IMR-90 (cell line): ENCODE measurements at regions not wholly inside any gene's neighbourhood (a gene's known extent, or its start where the extent isn't known, plus 50 kb on each side); places are given as distances from the start of the nearest gene placed in this dataset.

Experiments used
- ATAC-seq: fragments of 200-7000 bp; cut with Tn5 transposase; 2 replicates; pipeline ENCODE4 v1.9.1; 2020; ENCODE audit warnings: low read depth, mild to moderate bottlenecking, moderate library complexity
- BruUV-seq: library from RNA; stranded (reverse); fragments of 400-500 nt; replicated peaks from 2 replicates; lab custom pipeline; 2021; lab: Mats Ljungman, UMichigan
- CTCF ChIA-PET: fragments of 300-600 bp; formaldehyde crosslinking; extraction: SDS; loops from one replicate; lab custom pipeline; 2021; ENCODE audit warnings: antibody characterized with exemption; lab: Yijun Ruan, JAX
- POLR2A ChIA-PET: fragments of 300-600 bp; sonication (Branson Sonifier 250); formaldehyde crosslinking; loops from one replicate; lab custom pipeline; 2022; ENCODE audit warnings: antibody characterized with exemption; ENCODE audit not compliant: unreplicated experiment; lab: Charles Lee
- DNase-seq: peaks from one replicate; pipeline ENCODE4 v3.0.0; 2013
- H2AFZ ChIP-seq: replicated peaks from 2 replicates; pipeline ENCODE3; 2013; ENCODE audit warnings: low read length, mild to moderate bottlenecking; ENCODE audit not compliant: poor library complexity
- H2AK5ac ChIP-seq: 2 replicates; pipeline ENCODE4 v1.6.1; 2013; ENCODE audit warnings: low read depth, low read length, inconsistent platforms
- H2AK9ac ChIP-seq: replicated peaks from 2 replicates; pipeline ENCODE3; 2013; ENCODE audit warnings: mild to moderate bottlenecking, low read depth, low read length, moderate library complexity; ENCODE audit not compliant: poor library complexity
- H2BK120ac ChIP-seq: 2 replicates; pipeline ENCODE4 v1.6.1; 2013; ENCODE audit warnings: low read depth, low read length, inconsistent platforms
- H2BK15ac ChIP-seq: 3 replicates; pipeline ENCODE4 v1.6.1; 2013; ENCODE audit warnings: low read depth, low read length, inconsistent platforms
- H2BK20ac ChIP-seq: 2 replicates; pipeline ENCODE4 v1.6.1; 2013; ENCODE audit warnings: low read depth, mild to moderate bottlenecking, inconsistent platforms, low read length, moderate library complexity
- H2BK5ac ChIP-seq: 2 replicates; pipeline ENCODE4 v1.6.1; 2013; ENCODE audit warnings: mild to moderate bottlenecking, low read depth, low read length, inconsistent platforms; ENCODE audit not compliant: poor library complexity, severe bottlenecking
- H3K14ac ChIP-seq: replicated peaks from 2 replicates; pipeline ENCODE4 v1.6.1; 2013; ENCODE audit warnings: low read depth, low read length, inconsistent platforms
- H3K18ac ChIP-seq: 2 replicates; pipeline ENCODE4 v1.6.1; 2013; ENCODE audit warnings: low read depth, low read length, control low read depth
- H3K23ac ChIP-seq: 2 replicates; pipeline ENCODE4 v1.6.1; 2013; ENCODE audit warnings: low read depth, low read length, inconsistent platforms
- H3K27ac ChIP-seq: 2 replicates; pipeline ENCODE4 v1.5.1; 2013; ENCODE audit warnings: mild to moderate bottlenecking, control low read depth, low read length; ENCODE audit not compliant: insufficient read depth
- H3K27me3 ChIP-seq: 2 replicates; pipeline ENCODE4 v1.6.1; 2013; ENCODE audit warnings: low read length; ENCODE audit not compliant: control insufficient read depth, insufficient read depth
- H3K36me3 ChIP-seq: 2 replicates; pipeline ENCODE4 v1.6.1; 2013; ENCODE audit warnings: low read length, mixed read lengths; ENCODE audit not compliant: control insufficient read depth, insufficient read depth
- H3K4ac ChIP-seq: 2 replicates; pipeline ENCODE4 v1.6.1; 2013; ENCODE audit warnings: low read depth, low read length, inconsistent platforms
- H3K4me1 ChIP-seq: 2 replicates; pipeline ENCODE4 v1.6.1; 2013; ENCODE audit warnings: low read length, mixed read lengths; ENCODE audit not compliant: control insufficient read depth, insufficient read depth
- H3K4me2 ChIP-seq: 2 replicates; pipeline ENCODE4 v1.6.1; 2013; ENCODE audit warnings: low read depth, mild to moderate bottlenecking, control low read depth, low read length, moderate library complexity
- H3K4me3 ChIP-seq: 2 replicates; pipeline ENCODE4 v1.5.1; 2013; ENCODE audit warnings: low read depth, mild to moderate bottlenecking, control low read depth, low read length, moderate library complexity; ENCODE audit not compliant: insufficient read depth
- H3K56ac ChIP-seq: 2 replicates; pipeline ENCODE4 v1.6.1; 2013; ENCODE audit warnings: low read length, inconsistent platforms; ENCODE audit not compliant: insufficient read depth; ENCODE audit errors: extremely low read depth
- H3K79me1 ChIP-seq, 2 experiments: 2 replicates each; pipeline ENCODE4 v1.6.1; 2013; ENCODE audit warnings: low read length in 2 of 2, inconsistent platforms in 1 of 2, low read depth in 1 of 2
- H3K9ac ChIP-seq: 2 replicates; pipeline ENCODE4 v1.6.1; 2013; ENCODE audit warnings: low read depth, low read length, control low read depth
- H3K9me1 ChIP-seq: 2 replicates; pipeline ENCODE4 v1.6.1; 2013; ENCODE audit warnings: low read length, inconsistent platforms; ENCODE audit not compliant: insufficient read depth
- H3K9me3 ChIP-seq: 2 replicates; pipeline ENCODE4 v1.6.1; 2013; ENCODE audit warnings: low read length; ENCODE audit not compliant: control insufficient read depth, insufficient read depth
- H4K20me1 ChIP-seq: 2 replicates; pipeline ENCODE4 v1.6.1; 2013; ENCODE audit warnings: low read length, inconsistent platforms; ENCODE audit not compliant: insufficient read depth
- H4K5ac ChIP-seq: 2 replicates; pipeline ENCODE4 v1.6.1; 2013; ENCODE audit warnings: mild to moderate bottlenecking, low read depth, low read length, control low read depth
- H4K8ac ChIP-seq, 2 experiments: 2 replicates each; pipeline ENCODE4 v1.6.1; 2013; ENCODE audit warnings: low read depth in 2 of 2, low read length in 2 of 2, control low read depth in 1 of 2, inconsistent platforms in 1 of 2
- H4K91ac ChIP-seq: 2 replicates; pipeline ENCODE4 v1.6.1; 2013; ENCODE audit warnings: low read depth, low read length, inconsistent platforms; ENCODE audit not compliant: insufficient read depth
- BHLHE40 ChIP-seq: fragments of 150-350 bp; IDR thresholded peaks from 2 replicates; pipeline ENCODE4 v1.6.1; 2016; ENCODE audit warnings: mild to moderate bottlenecking, low read depth, low read length
- CEBPB ChIP-seq: IDR thresholded peaks from 2 replicates; pipeline ENCODE4 v1.6.1; 2012; ENCODE audit warnings: low read depth, low read length, improper control_type of control experiment
- CHD1 ChIP-seq: IDR thresholded peaks from 2 replicates; pipeline ENCODE4 v1.6.1; 2012; ENCODE audit warnings: low read depth, low read length, improper control_type of control experiment
- ELK1 ChIP-seq: fragments of 150-350 bp; IDR thresholded peaks from 2 replicates; pipeline ENCODE4 v1.6.1; 2016; ENCODE audit warnings: low read depth, mild to moderate bottlenecking, low read length, moderate library complexity, borderline replicate concordance
- MAFK ChIP-seq: IDR thresholded peaks from 2 replicates; pipeline ENCODE4 v1.6.1; 2012; ENCODE audit warnings: low read depth, low read length, improper control_type of control experiment
- MAZ ChIP-seq: IDR thresholded peaks from 2 replicates; pipeline ENCODE4 v1.6.1; 2012; ENCODE audit warnings: low read depth, mild to moderate bottlenecking, low read length, improper control_type of control experiment, moderate library complexity, borderline replicate concordance
- MXI1 ChIP-seq: IDR thresholded peaks from 2 replicates; pipeline ENCODE4 v1.6.1; 2012; ENCODE audit warnings: low read depth, mild to moderate bottlenecking, low read length, moderate library complexity, borderline replicate concordance
- NFE2L2 ChIP-seq: fragments of 150-350 bp; IDR thresholded peaks from 2 replicates; pipeline ENCODE4 v1.6.1; 2016; ENCODE audit warnings: low read depth, mild to moderate bottlenecking, low read length
- POLR2A ChIP-seq: IDR thresholded peaks from 2 replicates; pipeline ENCODE4 v1.6.1; 2012; ENCODE audit warnings: mild to moderate bottlenecking, low read depth, low read length
- RAD21 ChIP-seq: IDR thresholded peaks from 2 replicates; pipeline ENCODE4 v1.6.1; 2012; ENCODE audit warnings: low read length, improper control_type of control experiment
- RCOR1 ChIP-seq: IDR thresholded peaks from 2 replicates; pipeline ENCODE4 v1.6.1; 2012; ENCODE audit warnings: mild to moderate bottlenecking, low read length, improper control_type of control experiment; ENCODE audit not compliant: insufficient replicate concordance
- RFX5 ChIP-seq: IDR thresholded peaks from 2 replicates; pipeline ENCODE4 v1.8.0; 2012; ENCODE audit warnings: low read depth, mild to moderate bottlenecking, low read length, moderate library complexity
- SMC3 ChIP-seq: fragments of 150-350 bp; IDR thresholded peaks from 2 replicates; pipeline ENCODE4 v1.6.1; 2016; ENCODE audit warnings: low read depth, mild to moderate bottlenecking, antibody characterized with exemption, low read length, moderate library complexity
- WGBS, 2 experiments: methylation state at CpG; one replicate each; pipeline versions ENCODE4 v1.1.5 to v1.1.7; 2013; ENCODE audit warnings: missing lambda C conversion rate in 2 of 2; ENCODE audit not compliant: insufficient read length in 1 of 2; ENCODE audit errors: extremely low coverage in 2 of 2; 5-methylcytosine and 5-hydroxymethylcytosine counted together
- dilution Hi-C: fragments of 300-500 bp; cut with HindIII; formaldehyde crosslinking; loops from one replicate; pipeline ENCODE4 v1.14.3; 2018; ENCODE audit warnings: low sequenced_read_pairs; ENCODE audit not compliant: unreplicated experiment
- in situ Hi-C: fragments of 300-500 bp; cut with MboI; formaldehyde crosslinking; loops from 3 replicates; pipeline ENCODE4 v1.14.3; 2019; ENCODE audit warnings: low sequenced_read_pairs, inconsistent platforms, mixed read lengths
- intact Hi-C: fragments of 100-400 bp; cut with micrococcal nuclease; formaldehyde crosslinking; loops from 2 replicates; pipeline ENCODE4 v1.10.0; 2022
- TF ChIP-seq, protein P1 (sequence below): fragments of 150-350 bp; IDR thresholded peaks from 2 replicates; pipeline ENCODE4 v1.6.1; 2017; ENCODE audit warnings: mild to moderate bottlenecking, antibody characterized with exemption, low read length, low read depth

- no CpG with 5 or more reads among the region's 2 CpGs for WGBS, 2 experiments
These were observed 139.0 kb upstream of the ITGA1 start for GRCh38 chr5:52648726-52649125.

More at GRCh38 chr5:52648726-52649125, 139.0 kb upstream of the ITGA1 start:
- H3K18ac ChIP-seq = no peak overlapping the region
- H2BK15ac ChIP-seq = no peak overlapping the region
- H4K8ac ChIP-seq = no peak overlapping the region
- CTCF ChIA-PET = no interaction called here
- H3K56ac ChIP-seq = no peak overlapping the region
- BruUV-seq = no TSS peak
- intact Hi-C loops (no loop called here), in situ Hi-C loops (no loop called here), dilution Hi-C loops (no loop called here)
- no peak overlapping the region for H2AFZ ChIP-seq
- ATAC-seq (no peak), DNase-seq (no peak)
- no peak overlapping the region for H3K9ac ChIP-seq
- no peaks in the 10 kb centered on the region for H3K9me3 ChIP-seq
- no peak overlapping the region for H2AK9ac ChIP-seq
- no peak overlapping the region for H2BK120ac ChIP-seq
- no peak overlapping the region for H2BK5ac ChIP-seq
- no peak overlapping the region for H2BK20ac ChIP-seq
- no peak overlapping the region for H3K14ac ChIP-seq
- POLR2A ChIA-PET = no interaction called here
- H3K4me3 ChIP-seq = no peak overlapping the region
- H3K79me1 ChIP-seq = no peaks in the 10 kb centered on the region
- TF ChIP-seq POLR2A (no peak), MAZ (no peak), MXI1 (no peak), MAFK (no peak), CHD1 (no peak), NFE2L2 (no peak), SMC3 (no peak), RCOR1 (no peak), BHLHE40 (no peak), CEBPB (no peak), RFX5 (no peak), ELK1 (no peak), RAD21 (no peak)
- TF ChIP-seq, protein P1, sequence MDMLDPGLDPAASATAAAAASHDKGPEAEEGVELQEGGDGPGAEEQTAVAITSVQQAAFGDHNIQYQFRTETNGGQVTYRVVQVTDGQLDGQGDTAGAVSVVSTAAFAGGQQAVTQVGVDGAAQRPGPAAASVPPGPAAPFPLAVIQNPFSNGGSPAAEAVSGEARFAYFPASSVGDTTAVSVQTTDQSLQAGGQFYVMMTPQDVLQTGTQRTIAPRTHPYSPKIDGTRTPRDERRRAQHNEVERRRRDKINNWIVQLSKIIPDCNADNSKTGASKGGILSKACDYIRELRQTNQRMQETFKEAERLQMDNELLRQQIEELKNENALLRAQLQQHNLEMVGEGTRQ = no peak
- H3K4ac ChIP-seq = no peak overlapping the region
- H3K4me2 ChIP-seq = no peak overlapping the region
- H4K91ac ChIP-seq = no peak overlapping the region
- no peaks in the 10 kb centered on the region for H3K36me3 ChIP-seq
- H4K5ac ChIP-seq = no peak overlapping the region
- H4K20me1 ChIP-seq = no peaks in the 10 kb centered on the region
- no peak overlapping the region for H3K27ac ChIP-seq
- no peak overlapping the region for H2AK5ac ChIP-seq
- H3K23ac ChIP-seq = no peak overlapping the region
- no peaks in the 10 kb centered on the region for H3K9me1 ChIP-seq
- H3K4me1 ChIP-seq = no peaks in the 10 kb centered on the region
- H3K27me3 ChIP-seq = peaks cover 1% of the 10 kb centered on the region
